AG04449 (cell line): ENCODE measurements at regions not wholly inside any gene's neighbourhood (a gene's known extent, or its start where the extent isn't known, plus 50 kb on each side); places are given as distances from the start of the nearest gene placed in this dataset.

Experiments used
- CTCF ChIA-PET: fragments of 350-600 bp; formaldehyde crosslinking; extraction: SDS; loops from one replicate; lab custom pipeline; 2021; ENCODE audit warnings: antibody characterized with exemption; lab: Yijun Ruan, JAX
- POLR2A ChIA-PET: fragments of 400-600, 350-600 bp; formaldehyde crosslinking; extraction: SDS; loops from one replicate; lab custom pipeline; 2020; ENCODE audit warnings: antibody characterized with exemption, inconsistent platforms; lab: Yijun Ruan, JAX
- DNase-seq: peaks from one replicate; pipeline ENCODE4 v3.0.0-alpha.2; 2010; ENCODE audit warnings: low read depth, low spot score
- H3K4me3 ChIP-seq: 2 replicates; pipeline ENCODE4 v1.5.1; 2011; ENCODE audit warnings: low read depth, mild to moderate bottlenecking, control low read depth, low read length
- TF ChIP-seq, protein P1 (sequence below): IDR thresholded peaks from one replicate; pipeline ENCODE4 v1.5.1; 2011; ENCODE audit warnings: mild to moderate bottlenecking, moderate library complexity, low read length, control low read depth, inconsistent platforms; ENCODE audit not compliant: insufficient read depth; ENCODE audit errors: missing control alignments

GRCh38 chr1:235022981-235023710 lies 105.5 kb downstream of the TOMM20 start:
- TF ChIP-seq, protein P1, sequence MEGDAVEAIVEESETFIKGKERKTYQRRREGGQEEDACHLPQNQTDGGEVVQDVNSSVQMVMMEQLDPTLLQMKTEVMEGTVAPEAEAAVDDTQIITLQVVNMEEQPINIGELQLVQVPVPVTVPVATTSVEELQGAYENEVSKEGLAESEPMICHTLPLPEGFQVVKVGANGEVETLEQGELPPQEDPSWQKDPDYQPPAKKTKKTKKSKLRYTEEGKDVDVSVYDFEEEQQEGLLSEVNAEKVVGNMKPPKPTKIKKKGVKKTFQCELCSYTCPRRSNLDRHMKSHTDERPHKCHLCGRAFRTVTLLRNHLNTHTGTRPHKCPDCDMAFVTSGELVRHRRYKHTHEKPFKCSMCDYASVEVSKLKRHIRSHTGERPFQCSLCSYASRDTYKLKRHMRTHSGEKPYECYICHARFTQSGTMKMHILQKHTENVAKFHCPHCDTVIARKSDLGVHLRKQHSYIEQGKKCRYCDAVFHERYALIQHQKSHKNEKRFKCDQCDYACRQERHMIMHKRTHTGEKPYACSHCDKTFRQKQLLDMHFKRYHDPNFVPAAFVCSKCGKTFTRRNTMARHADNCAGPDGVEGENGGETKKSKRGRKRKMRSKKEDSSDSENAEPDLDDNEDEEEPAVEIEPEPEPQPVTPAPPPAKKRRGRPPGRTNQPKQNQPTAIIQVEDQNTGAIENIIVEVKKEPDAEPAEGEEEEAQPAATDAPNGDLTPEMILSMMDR = no peak
- ChIA-PET POLR2A (interaction anchor here (1.1 kb wide), 1 partner anchor 12 kb away, joined by 3 read pairs; no protein-coding TSS in a partner anchor), CTCF (interaction anchor here (1.0 to 1.1 kb wide), 2 partner anchors 12 to 524 kb away, joined by 3 to 4 read pairs; no protein-coding TSS in a partner anchor)
- DNase-seq = no peak
- H3K4me3 ChIP-seq = no peak overlapping the region

DNA sequence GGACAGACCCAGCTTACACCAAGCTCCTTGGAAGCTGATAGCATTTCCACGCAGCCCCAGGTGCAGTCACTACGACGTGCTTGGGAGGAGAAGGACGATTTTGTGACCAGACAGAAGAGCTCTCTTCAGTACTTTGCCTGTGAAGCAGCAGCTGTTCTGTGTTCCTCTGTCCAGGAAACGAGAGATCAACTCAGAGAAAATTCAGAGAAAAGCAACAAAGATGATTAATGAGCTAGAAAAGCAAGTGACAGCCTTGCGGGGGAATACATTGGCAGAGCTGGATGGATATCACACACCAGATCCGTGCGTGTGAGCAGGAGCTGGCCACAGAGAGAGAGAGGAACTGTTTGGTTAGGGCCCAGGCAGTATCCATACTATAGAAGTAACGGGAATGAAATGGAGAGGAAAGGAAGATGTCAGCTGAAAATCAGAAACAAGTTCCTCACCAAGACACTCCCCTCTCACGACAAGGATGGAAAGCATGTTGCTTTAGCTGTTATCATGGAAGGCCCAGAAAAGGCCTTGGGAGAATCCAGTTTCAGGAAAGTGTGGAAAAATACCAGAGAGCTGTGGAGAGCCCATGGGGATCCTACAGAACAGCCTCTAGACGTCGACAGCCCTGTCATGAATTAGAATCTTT lies 106.2 kb downstream of the TOMM20 start:
- POLR2A ChIA-PET = interaction anchor here (1.1 kb wide), 1 partner anchor 11 kb away, joined by 3 read pairs; no protein-coding TSS in a partner anchor

GRCh38 chr1:235021815-235022214 lies 106.8 kb downstream of the TOMM20 start:
- DNase-seq = no peak
- ChIA-PET POLR2A (interaction anchor here (1.1 kb wide), 1 partner anchor 10 kb away, joined by 3 read pairs; no protein-coding TSS in a partner anchor), CTCF (interaction anchor here (0.8 to 1.7 kb wide), 2 partner anchors 9 to 11 kb away, joined by 3 to 4 read pairs; no protein-coding TSS in a partner anchor)
- no peak overlapping the region for H3K4me3 ChIP-seq
- TF ChIP-seq, protein P1 = no peak

More for the DNA sequence above, 106.2 kb downstream of the TOMM20 start:
- CTCF ChIA-PET = interaction anchor here (0.8 to 1.1 kb wide), 3 partner anchors 11 to 523 kb away, joined by 3 to 4 read pairs (median 3); no protein-coding TSS in a partner anchor
- TF ChIP-seq, protein P1 = no peak
- H3K4me3 ChIP-seq = no peak overlapping the region
- DNase-seq = no peak

GRCh38 chr1:235021321-235021720 lies 107.3 kb downstream of the TOMM20 start:
- ChIA-PET CTCF (interaction anchor here (1.7 kb wide), 1 partner anchor 9 kb away, joined by 4 read pairs; no protein-coding TSS in a partner anchor), POLR2A (no interaction called here)
- no peak overlapping the region for H3K4me3 ChIP-seq

GRCh38 chr1:235019961-235020360 lies 108.7 kb downstream of the TOMM20 start:
- H3K4me3 ChIP-seq = no peak overlapping the region
- TF ChIP-seq, protein P1 = no peak
- ChIA-PET POLR2A (interaction anchor here (1.1 kb wide), 1 partner anchor 32 kb away, joined by 5 read pairs; no protein-coding TSS in a partner anchor), CTCF (interaction anchor here (0.6 to 1.7 kb wide), 2 partner anchors 10 to 574 kb away, joined by 3 to 4 read pairs; no protein-coding TSS in a partner anchor)
- no peak for DNase-seq

More at GRCh38 chr1:235021321-235021720, 107.3 kb downstream of the TOMM20 start:
- no peak for DNase-seq
- TF ChIP-seq, protein P1 = no peak

- ChIA-PET CTCF (interaction anchor here (0.6 kb wide), 1 partner anchor 574 kb away, joined by 3 read pairs; no protein-coding TSS in a partner anchor), POLR2A (interaction anchor here (1.1 kb wide), 1 partner anchor 32 kb away, joined by 5 read pairs; no protein-coding TSS in a partner anchor)
- no peak for DNase-seq
- TF ChIP-seq, protein P1 = no peak
- no peak overlapping the region for H3K4me3 ChIP-seq
Observed at GRCh38 chr1:235019471-235019870, 109.2 kb downstream of the TOMM20 start.
